GM23248 (cell line): ENCODE measurements at regions not wholly inside any gene's neighbourhood (a gene's known extent, or its start where the extent isn't known, plus 50 kb on each side); places are given as distances from the start of the nearest gene placed in this dataset.

Experiments used
- EZH2 ChIP-seq: fragments of 200-600 bp; sonication (generic); IDR thresholded peaks from 2 replicates; pipeline ENCODE4 v1.6.1; 2018; ENCODE audit warnings: antibody characterized with exemption, mild to moderate bottlenecking; ENCODE audit not compliant: insufficient read depth, poor library complexity, severe bottlenecking
- EZH2phosphoT487 ChIP-seq: fragments of 200-600 bp; sonication (generic); IDR thresholded peaks from 2 replicates; pipeline ENCODE4 v1.6.1; 2018; ENCODE audit warnings: antibody characterized with exemption, moderate library complexity, mild to moderate bottlenecking, low read depth; ENCODE audit not compliant: insufficient read depth

DNA sequence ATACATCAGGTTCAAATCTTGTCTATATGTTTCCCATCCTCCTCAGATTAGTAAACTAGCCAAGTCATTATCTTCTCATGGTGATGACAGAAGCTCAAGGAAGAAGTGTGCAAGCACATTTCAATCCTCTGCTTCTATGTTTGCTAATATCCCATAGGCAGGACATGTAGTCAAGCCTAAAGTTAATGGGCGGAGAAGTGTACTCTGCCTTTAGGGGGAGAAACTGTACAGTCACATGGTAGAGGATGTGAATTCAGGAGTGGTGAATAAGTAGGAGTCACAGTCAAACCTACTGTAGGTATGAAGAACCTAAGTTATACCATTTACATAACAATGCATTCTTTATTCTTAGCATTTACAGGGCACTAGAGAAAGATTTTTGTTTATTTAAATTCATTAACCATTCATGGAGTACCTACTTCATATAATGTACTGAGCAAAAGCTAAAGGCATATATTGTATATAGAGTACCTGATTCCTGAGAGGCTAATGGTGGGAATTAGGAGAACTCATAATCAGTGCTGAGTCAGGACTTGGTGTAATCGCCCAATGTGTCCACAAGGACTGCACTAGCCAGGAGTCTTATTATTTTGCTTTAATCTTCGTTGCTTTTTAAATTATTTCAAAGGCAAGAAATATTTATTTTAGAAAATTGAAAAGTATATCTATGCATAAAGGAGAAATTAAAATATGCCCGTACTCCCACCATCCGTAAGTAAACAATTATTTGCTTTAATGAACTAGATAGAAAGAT is 394.3 kb upstream of the ETAA1 start:
- no peak for TF ChIP-seq EZH2
- no peak for TF ChIP-seq EZH2phosphoT487
